Neural cell (in vitro differentiated cells): ENCODE measurements at regions not wholly inside any gene's neighbourhood (a gene's known extent, or its start where the extent isn't known, plus 50 kb on each side); places are given as distances from the start of the nearest gene placed in this dataset.

ENCODE experiments used
- H2AFZ ChIP-seq: fragments of 200-600, 300-800 bp; sonication (generic), shearing (Covaris generic); 2 replicates; pipeline ENCODE4 v1.6.0; 2014; ENCODE audit warnings: low read depth, mild to moderate bottlenecking, antibody characterized with exemption, low read length, moderate library complexity
- H3F3A ChIP-seq: fragments of 200-600 bp; shearing (Covaris generic); 2 replicates; pipeline ENCODE4 v1.6.1; 2016; ENCODE audit warnings: mild to moderate bottlenecking, moderate library complexity, mixed read lengths, antibody characterized with exemption, low read length; ENCODE audit not compliant: insufficient read depth, poor library complexity, severe bottlenecking
- H3K27ac ChIP-seq: fragments of 200-600, 300-800 bp; sonication (generic), shearing (Covaris generic); 2 replicates; pipeline ENCODE4 v1.5.1; 2014; ENCODE audit warnings: mild to moderate bottlenecking, low read length, moderate library complexity
- H3K27me3 ChIP-seq: fragments of 300-800, 200-600 bp; sonication (generic), shearing (Covaris generic); 2 replicates; pipeline ENCODE4 v1.6.0; 2014; ENCODE audit warnings: mild to moderate bottlenecking, low read depth, low read length, moderate library complexity; ENCODE audit not compliant: insufficient read depth
- H3K36me3 ChIP-seq: fragments of 300-800, 200-600 bp; sonication (generic), shearing (Covaris generic); 2 replicates; pipeline ENCODE4 v1.5.1; 2014; ENCODE audit warnings: mild to moderate bottlenecking, antibody characterized with exemption, low read length, moderate library complexity; ENCODE audit not compliant: insufficient read depth
- H3K4me2 ChIP-seq: fragments of 300-800, 200-600 bp; sonication (generic), shearing (Covaris generic); 2 replicates; pipeline ENCODE4 v1.6.0; 2014; ENCODE audit warnings: mild to moderate bottlenecking, low read length
- H3K4me3 ChIP-seq: fragments of 300-800, 200-600 bp; sonication (generic), shearing (Covaris generic); 2 replicates; pipeline ENCODE4 v1.5.1; 2014; ENCODE audit warnings: mild to moderate bottlenecking, low read length, moderate library complexity
- H3K79me2 ChIP-seq: fragments of 200-600 bp; shearing (Covaris generic); replicated peaks from 2 replicates; pipeline ENCODE4 v1.6.0; 2014; ENCODE audit warnings: mild to moderate bottlenecking, low read length, moderate library complexity; ENCODE audit not compliant: insufficient read depth
- H3K9ac ChIP-seq: fragments of 300-800, 200-600 bp; sonication (generic), shearing (Covaris generic); 2 replicates; pipeline ENCODE4 v1.6.1; 2016; ENCODE audit warnings: mild to moderate bottlenecking, low read length, mixed read lengths
- H3K9me2 ChIP-seq: fragments of 200-600 bp; shearing (Covaris generic); 2 replicates; pipeline ENCODE4 v1.6.1; 2016; ENCODE audit warnings: mild to moderate bottlenecking, low read length, mixed read lengths; ENCODE audit not compliant: insufficient read depth
- H3K9me3 ChIP-seq: fragments of 200-600, 300-800 bp; sonication (generic), shearing (Covaris generic); 2 replicates; pipeline ENCODE4 v1.6.1; 2016; ENCODE audit warnings: mild to moderate bottlenecking, mixed run types, low read length, moderate library complexity, mixed read lengths
- H4K20me1 ChIP-seq: fragments of 200-600 bp; shearing (Covaris generic); 2 replicates; pipeline ENCODE4 v1.6.1; 2016; ENCODE audit warnings: mild to moderate bottlenecking, mixed run types; ENCODE audit not compliant: insufficient read depth
- CTCF ChIP-seq: fragments of 450-650 bp; IDR thresholded peaks from 2 replicates; pipeline ENCODE4 v1.5.1; 2014; ENCODE audit warnings: antibody characterized with exemption, mild to moderate bottlenecking, moderate library complexity; ENCODE audit not compliant: poor library complexity, severe bottlenecking
- EP300 ChIP-seq: fragments of 450-650 bp; conservative IDR thresholded peaks from 2 replicates; pipeline ENCODE4 v1.6.1; 2014; ENCODE audit warnings: antibody characterized with exemption, mild to moderate bottlenecking, moderate library complexity; ENCODE audit not compliant: poor library complexity, severe bottlenecking
- EZH2 ChIP-seq: fragments of 200-600, 300-800 bp; shearing (Covaris generic), sonication (generic); IDR thresholded peaks from 2 replicates; pipeline ENCODE4 v1.6.1; 2014; ENCODE audit warnings: antibody characterized with exemption, low read length, borderline replicate concordance, mild to moderate bottlenecking; ENCODE audit not compliant: insufficient read depth, poor library complexity, severe bottlenecking
- MXI1 ChIP-seq: fragments of 450-650 bp; conservative IDR thresholded peaks from 2 replicates; pipeline ENCODE4 v1.6.1; 2014; ENCODE audit warnings: antibody characterized with exemption, mild to moderate bottlenecking; ENCODE audit not compliant: poor library complexity, severe bottlenecking
- POLR2AphosphoS5 ChIP-seq: IDR thresholded peaks from 2 replicates; pipeline ENCODE4 v1.6.1; 2012
- RAD21 ChIP-seq: fragments of 450-650 bp; conservative IDR thresholded peaks from 2 replicates; pipeline ENCODE4 v1.6.1; 2014; ENCODE audit warnings: antibody characterized with exemption, mild to moderate bottlenecking, moderate library complexity
- REST ChIP-seq: IDR thresholded peaks from 2 replicates; pipeline ENCODE4 v1.6.1; 2012; ENCODE audit warnings: borderline replicate concordance
- SMC3 ChIP-seq: fragments of 450-650 bp; conservative IDR thresholded peaks from 2 replicates; pipeline ENCODE4 v1.6.1; 2014; ENCODE audit warnings: antibody characterized with exemption, mild to moderate bottlenecking, moderate library complexity; ENCODE audit not compliant: poor library complexity
- TAF1 ChIP-seq: IDR thresholded peaks from 2 replicates; pipeline ENCODE4 v1.6.1; 2012; ENCODE audit warnings: low read depth

- TF ChIP-seq POLR2AphosphoS5 (no peak), RAD21 (no peak), CTCF (no peak), TAF1 (no peak), EP300 (no peak), SMC3 (no peak), MXI1 (no peak), EZH2 (no peak), REST (no peak)
- Histone ChIP-seq H3F3A (no peaks in the 10 kb centered on the region), H3K36me3 (no peaks in the 10 kb centered on the region), H3K9me3 (no peaks in the 10 kb centered on the region), H3K27me3 (no peaks in the 10 kb centered on the region), H3K4me2 (no peak overlapping the region), H3K27ac (no peak overlapping the region), H3K4me3 (no peak overlapping the region), H3K9ac (no peak overlapping the region), H2AFZ (no peak overlapping the region), H4K20me1 (no peaks in the 10 kb centered on the region), H3K9me2 (no peaks in the 10 kb centered on the region), H3K79me2 (no peaks in the 10 kb centered on the region)
Measured at GRCh38 chr2:406231-406630, 118.3 kb upstream of the ALKAL2 start.

- Histone ChIP-seq H3K27me3 (no peaks in the 10 kb centered on the region), H3K79me2 (no peaks in the 10 kb centered on the region), H3K9me2 (no peaks in the 10 kb centered on the region), H3K27ac (no peak overlapping the region), H3K4me2 (no peak overlapping the region), H3F3A (no peaks in the 10 kb centered on the region), H3K4me3 (no peak overlapping the region), H3K9me3 (no peaks in the 10 kb centered on the region), H3K36me3 (no peaks in the 10 kb centered on the region), H4K20me1 (no peaks in the 10 kb centered on the region), H3K9ac (no peak overlapping the region), H2AFZ (no peak overlapping the region)
- no peak for TF ChIP-seq RAD21
- TF ChIP-seq MXI1, result no peak
- TF ChIP-seq POLR2AphosphoS5, result no peak
- no peak for TF ChIP-seq REST
- no peak for TF ChIP-seq TAF1
- no peak for TF ChIP-seq EP300
- no peak for TF ChIP-seq EZH2
Measured at GRCh38 chr2:404581-404980, 116.7 kb upstream of the ALKAL2 start.
